Cardiac muscle cell (in vitro differentiated cells and primary cell): ENCODE measurements at regions not wholly inside any gene's neighbourhood (a gene's known extent, or its start where the extent isn't known, plus 50 kb on each side); places are given as distances from the start of the nearest gene placed in this dataset.

ENCODE experiments used
- DNase-seq, 2 donors: peaks; one replicate each; pipeline versions ENCODE4 v3.0.0 to v3.0.0-alpha.2; 2010 to 2017; ENCODE audit warnings: low read depth in 1 of 2, low spot score in 1 of 2
- H3K27ac ChIP-seq: fragments of 200-600 bp; sonication (generic); 2 replicates; pipeline ENCODE4 v1.5.1; 2016
- H3K27me3 ChIP-seq: fragments of 200-600 bp; sonication (generic); 2 replicates; pipeline ENCODE4 v1.6.0; 2016; ENCODE audit warnings: control low read depth
- H3K36me3 ChIP-seq: fragments of 200-600 bp; sonication (generic); 2 replicates; pipeline ENCODE4 v1.5.1; 2016; ENCODE audit warnings: control low read depth
- H3K4me1 ChIP-seq: fragments of 200-600 bp; sonication (generic); 2 replicates; pipeline ENCODE4 v1.8.1; 2017; ENCODE audit warnings: low read depth, mild to moderate bottlenecking, mixed run types
- H3K4me3 ChIP-seq: fragments of 200-600 bp; sonication (generic); 2 replicates; pipeline ENCODE4 v1.5.1; 2016; ENCODE audit warnings: mild to moderate bottlenecking
- H3K9me3 ChIP-seq: fragments of 200-600 bp; sonication (generic); 2 replicates; pipeline ENCODE4 v1.5.1; 2017; ENCODE audit warnings: low read depth, mild to moderate bottlenecking, control low read depth
- CTCF ChIP-seq: IDR thresholded peaks from 2 replicates; pipeline ENCODE4 v1.5.1; 2012; ENCODE audit warnings: low read depth, mild to moderate bottlenecking, low read length

- H3K27me3 ChIP-seq = peaks cover 3% of the 10 kb centered on the region
- H3K9me3 ChIP-seq = no peaks in the 10 kb centered on the region
- no peaks in the 10 kb centered on the region for H3K36me3 ChIP-seq
- no peak overlapping the region for H3K27ac ChIP-seq
- H3K4me3 ChIP-seq = no peak overlapping the region
- H3K4me1 ChIP-seq = no peaks in the 10 kb centered on the region
- no peak for DNase-seq
- no peak for TF ChIP-seq CTCF
Observed at GRCh38 chr15:101573951-101574350, 78.2 kb downstream of the TM2D3 start.

GRCh38 chr15:101570241-101570640 is 80.7 kb upstream of the PCSK6 start:
- no peaks in the 10 kb centered on the region for H3K9me3 ChIP-seq
- no peaks in the 10 kb centered on the region for H3K36me3 ChIP-seq
- peaks cover 5% of the 10 kb centered on the region for H3K27me3 ChIP-seq
- H3K27ac ChIP-seq = no peak overlapping the region
- H3K4me3 ChIP-seq = no peak overlapping the region
- H3K4me1 ChIP-seq = no peaks in the 10 kb centered on the region
- no peak for TF ChIP-seq CTCF
- DNase-seq = no peak

- no peak for TF ChIP-seq CTCF
- Histone ChIP-seq H3K9me3 (no peaks in the 10 kb centered on the region), H3K36me3 (no peaks in the 10 kb centered on the region), H3K4me3 (no peak overlapping the region), H3K27ac (no peak overlapping the region), H3K4me1 (no peaks in the 10 kb centered on the region), H3K27me3 (peaks cover 5% of the 10 kb centered on the region)
- DNase-seq = no peak
Observed at GRCh38 chr15:101568821-101569555, 79.5 kb upstream of the PCSK6 start.

GRCh38 chr15:101568309-101568708 is 78.8 kb upstream of the PCSK6 start:
- no peaks in the 10 kb centered on the region for H3K4me1 ChIP-seq
- no peak for DNase-seq
- H3K4me3 ChIP-seq = no peak overlapping the region
- peaks cover 2% of the 10 kb centered on the region for H3K27me3 ChIP-seq
- no peak for TF ChIP-seq CTCF
- H3K9me3 ChIP-seq = no peaks in the 10 kb centered on the region
- H3K27ac ChIP-seq = no peak overlapping the region
- H3K36me3 ChIP-seq = no peaks in the 10 kb centered on the region

GRCh38 chr15:101566748-101567488 is 77.4 kb upstream of the PCSK6 start:
- Histone ChIP-seq H3K27me3 (peaks cover 2% of the 10 kb centered on the region), H3K4me3 (no peak overlapping the region), H3K27ac (no peak overlapping the region), H3K4me1 (no peaks in the 10 kb centered on the region), H3K36me3 (no peaks in the 10 kb centered on the region), H3K9me3 (no peaks in the 10 kb centered on the region)
- DNase-seq = no peak
- no peak for TF ChIP-seq CTCF
